HFF-Myc (cell line): ENCODE measurements at regions not wholly inside any gene's neighbourhood (a gene's known extent, or its start where the extent isn't known, plus 50 kb on each side); places are given as distances from the start of the nearest gene placed in this dataset.
"Not testable (repeated sequence)": the region's sequence is repeated elsewhere in the genome, so short reads cannot be mapped to it uniquely, and the experiment has no call there.

Source experiments
- DNase-seq: peaks from one replicate; pipeline ENCODE4 v3.0.0-alpha.2; 2011; ENCODE audit warnings: low read depth; ENCODE audit errors: extremely low read depth
- H3K4me3 ChIP-seq: replicated peaks from 2 replicates; pipeline ENCODE4 v1.5.1; 2011; ENCODE audit warnings: low read depth, mild to moderate bottlenecking, control low read depth, low read length
- CTCF ChIP-seq: IDR thresholded peaks from 2 replicates; pipeline ENCODE4 v1.5.1; 2012; ENCODE audit warnings: mild to moderate bottlenecking, low read depth, low read length, control low read depth; ENCODE audit errors: missing control alignments

- no peak overlapping the region for H3K4me3 ChIP-seq
- no peak for TF ChIP-seq CTCF
- no peak for DNase-seq
Observed at GRCh38 chrX:39787999-39788398, 309.8 kb downstream of the BCOR start.

GRCh38 chrX:39788521-39788920 is 309.2 kb downstream of the BCOR start:
- no peak overlapping the region for H3K4me3 ChIP-seq
- DNase-seq: no peak
- no peak for TF ChIP-seq CTCF

- no peak for TF ChIP-seq CTCF
- no peak overlapping the region for H3K4me3 ChIP-seq
Observed at GRCh38 chrX:39791691-39792090, 306.1 kb downstream of the BCOR start.

GRCh38 chrX:39795605-39796004 is 302.2 kb downstream of the BCOR start:
- no peak overlapping the region for H3K4me3 ChIP-seq
- DNase-seq: no peak
- TF ChIP-seq CTCF: no peak

More at GRCh38 chrX:39791691-39792090, 306.1 kb downstream of the BCOR start:
- no peak for DNase-seq

- no peak for TF ChIP-seq CTCF
- DNase-seq: no peak
- no peak overlapping the region for H3K4me3 ChIP-seq
Observed at GRCh38 chrX:39796856-39797255, 300.9 kb downstream of the BCOR start.

- H3K4me3 ChIP-seq, DNase-seq: not testable (repeated sequence)
Observed at GRCh38 chrX:39798488-39798887, 299.3 kb downstream of the BCOR start.

- no peak overlapping the region for H3K4me3 ChIP-seq
- no peak for TF ChIP-seq CTCF
- DNase-seq: no peak
Observed at GRCh38 chrX:39802354-39802753, 295.4 kb downstream of the BCOR start.

- no peak for DNase-seq
- H3K4me3 ChIP-seq: no peak overlapping the region
- TF ChIP-seq CTCF: no peak
Observed at GRCh38 chrX:39802908-39803307, 294.9 kb downstream of the BCOR start.
